Fibroblast of the aortic adventitia (primary cell): ENCODE measurements at regions not wholly inside any gene's neighbourhood (a gene's known extent, or its start where the extent isn't known, plus 50 kb on each side); places are given as distances from the start of the nearest gene placed in this dataset.
"Not testable (repeated sequence)": the region's sequence is repeated elsewhere in the genome, so short reads cannot be mapped to it uniquely, and the experiment has no call there.

Experiments
- DNase-seq: peaks from one replicate; pipeline ENCODE4 v3.0.0-alpha.2; 2010; ENCODE audit warnings: low read depth
- H3K4me3 ChIP-seq: 2 replicates; pipeline ENCODE4 v1.5.1; 2011; ENCODE audit warnings: low read depth, mild to moderate bottlenecking, control low read depth, low read length, moderate library complexity
- CTCF ChIP-seq: IDR thresholded peaks from 2 replicates; pipeline ENCODE4 v1.5.1; 2011; ENCODE audit warnings: mild to moderate bottlenecking, low read length, control low read depth, inconsistent platforms; ENCODE audit not compliant: insufficient read depth

- no peak for DNase-seq
- no peak for TF ChIP-seq CTCF
- H3K4me3 ChIP-seq, result no peak overlapping the region
Observed at GRCh38 chr22:22787151-22787550, 100.5 kb upstream of the IGLL5 start.

- peak; percentile 56 for DNase-seq
- H3K4me3 ChIP-seq, result no peak overlapping the region
- TF ChIP-seq CTCF, result peak; percentile 89
Observed at GRCh38 chr22:22787786-22788459, 99.7 kb upstream of the IGLL5 start.

- no peak for DNase-seq
- no peak overlapping the region for H3K4me3 ChIP-seq
- TF ChIP-seq CTCF, result no peak
Observed at GRCh38 chr22:22788460-22789037, 99.1 kb upstream of the IGLL5 start.

- DNase-seq, result no peak
- no peak for TF ChIP-seq CTCF
- H3K4me3 ChIP-seq, result no peak overlapping the region
Observed at GRCh38 chr22:22789233-22789921, 98.2 kb upstream of the IGLL5 start.

- H3K4me3 ChIP-seq, result no peak overlapping the region
- DNase-seq, result no peak
- no peak for TF ChIP-seq CTCF
Observed at GRCh38 chr22:22789922-22790845, 97.4 kb upstream of the IGLL5 start.

GRCh38 chr22:22791438-22792181 is 96.0 kb upstream of the IGLL5 start:
- H3K4me3 ChIP-seq, result no peak overlapping the region
- no peak for TF ChIP-seq CTCF
- DNase-seq, result no peak

GRCh38 chr22:22792205-22792786 is 95.3 kb upstream of the IGLL5 start:
- H3K4me3 ChIP-seq, DNase-seq: not testable (repeated sequence)

GRCh38 chr22:22795639-22796038 is 92.0 kb upstream of the IGLL5 start:
- not testable (repeated sequence) for DNase-seq, H3K4me3 ChIP-seq
